IMR-90 (cell line): ENCODE measurements at regions not wholly inside any gene's neighbourhood (a gene's known extent, or its start where the extent isn't known, plus 50 kb on each side); places are given as distances from the start of the nearest gene placed in this dataset.
A peak's percentile ranks its signal among the peaks of the same experiment; 100 is the strongest.

Source experiments
- CEBPB ChIP-seq: IDR thresholded peaks from 2 replicates; pipeline ENCODE4 v1.6.1; 2012; ENCODE audit warnings: low read depth, low read length, improper control_type of control experiment
- MXI1 ChIP-seq: IDR thresholded peaks from 2 replicates; pipeline ENCODE4 v1.6.1; 2012; ENCODE audit warnings: low read depth, mild to moderate bottlenecking, low read length, moderate library complexity, borderline replicate concordance

- TF ChIP-seq CEBPB, result peak; percentile 33; the same call in 1 of the 2 replicates
- no peak for TF ChIP-seq MXI1
Measured at GRCh38 chr6:14796974-14797762, 448.7 kb upstream of the JARID2 start.
